ENCODE measurements at regions not wholly inside any gene's neighbourhood (a gene's known extent, or its start where the extent isn't known, plus 50 kb on each side); places are given as distances from the start of the nearest gene placed in this dataset.

DNA sequence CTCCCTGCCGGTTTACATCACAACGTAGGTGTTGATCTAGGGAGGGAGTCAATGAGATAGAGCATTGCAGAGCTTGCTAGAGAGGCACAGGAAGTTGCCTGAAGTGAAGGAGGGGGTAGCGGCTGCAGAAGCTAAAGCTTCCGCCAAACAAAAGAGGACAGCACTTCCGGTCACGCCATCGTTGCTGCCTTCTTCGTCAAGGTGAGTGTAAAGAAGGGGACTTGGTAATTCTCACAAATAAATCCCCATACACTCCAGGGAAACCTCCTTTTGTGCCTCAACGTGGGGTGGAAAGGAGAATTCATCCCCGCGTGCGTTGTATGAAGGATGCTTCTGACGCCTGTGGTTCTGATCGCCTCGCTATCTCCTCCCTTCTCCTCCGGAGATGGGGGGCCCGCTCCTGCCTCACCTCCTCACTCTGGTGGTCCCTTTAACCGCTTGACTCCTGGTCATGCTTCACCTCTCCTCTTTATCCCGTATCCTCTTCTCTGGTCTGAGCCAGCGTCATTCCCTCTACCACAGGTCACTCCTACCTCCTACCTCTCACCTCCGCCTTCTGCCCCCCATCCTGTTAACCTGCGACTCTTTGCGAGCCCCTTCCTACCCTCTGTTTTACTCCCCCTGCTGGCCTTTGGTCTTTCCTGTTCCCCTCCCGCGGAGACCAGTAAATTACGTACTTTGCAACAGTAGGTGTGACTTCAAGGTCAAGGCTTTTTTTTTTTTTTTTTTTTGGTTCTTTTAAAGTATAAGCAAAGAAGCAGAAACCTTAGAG lies 59.9 kb downstream of the GSPT2 start:
- TF ChIP-seq, protein P1, sequence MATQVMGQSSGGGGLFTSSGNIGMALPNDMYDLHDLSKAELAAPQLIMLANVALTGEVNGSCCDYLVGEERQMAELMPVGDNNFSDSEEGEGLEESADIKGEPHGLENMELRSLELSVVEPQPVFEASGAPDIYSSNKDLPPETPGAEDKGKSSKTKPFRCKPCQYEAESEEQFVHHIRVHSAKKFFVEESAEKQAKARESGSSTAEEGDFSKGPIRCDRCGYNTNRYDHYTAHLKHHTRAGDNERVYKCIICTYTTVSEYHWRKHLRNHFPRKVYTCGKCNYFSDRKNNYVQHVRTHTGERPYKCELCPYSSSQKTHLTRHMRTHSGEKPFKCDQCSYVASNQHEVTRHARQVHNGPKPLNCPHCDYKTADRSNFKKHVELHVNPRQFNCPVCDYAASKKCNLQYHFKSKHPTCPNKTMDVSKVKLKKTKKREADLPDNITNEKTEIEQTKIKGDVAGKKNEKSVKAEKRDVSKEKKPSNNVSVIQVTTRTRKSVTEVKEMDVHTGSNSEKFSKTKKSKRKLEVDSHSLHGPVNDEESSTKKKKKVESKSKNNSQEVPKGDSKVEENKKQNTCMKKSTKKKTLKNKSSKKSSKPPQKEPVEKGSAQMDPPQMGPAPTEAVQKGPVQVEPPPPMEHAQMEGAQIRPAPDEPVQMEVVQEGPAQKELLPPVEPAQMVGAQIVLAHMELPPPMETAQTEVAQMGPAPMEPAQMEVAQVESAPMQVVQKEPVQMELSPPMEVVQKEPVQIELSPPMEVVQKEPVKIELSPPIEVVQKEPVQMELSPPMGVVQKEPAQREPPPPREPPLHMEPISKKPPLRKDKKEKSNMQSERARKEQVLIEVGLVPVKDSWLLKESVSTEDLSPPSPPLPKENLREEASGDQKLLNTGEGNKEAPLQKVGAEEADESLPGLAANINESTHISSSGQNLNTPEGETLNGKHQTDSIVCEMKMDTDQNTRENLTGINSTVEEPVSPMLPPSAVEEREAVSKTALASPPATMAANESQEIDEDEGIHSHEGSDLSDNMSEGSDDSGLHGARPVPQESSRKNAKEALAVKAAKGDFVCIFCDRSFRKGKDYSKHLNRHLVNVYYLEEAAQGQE (IDR thresholded peaks at IDR 0.05; ENCODE audit: borderline replicate concordance), result no peak
- TF ChIP-seq, protein P2, sequence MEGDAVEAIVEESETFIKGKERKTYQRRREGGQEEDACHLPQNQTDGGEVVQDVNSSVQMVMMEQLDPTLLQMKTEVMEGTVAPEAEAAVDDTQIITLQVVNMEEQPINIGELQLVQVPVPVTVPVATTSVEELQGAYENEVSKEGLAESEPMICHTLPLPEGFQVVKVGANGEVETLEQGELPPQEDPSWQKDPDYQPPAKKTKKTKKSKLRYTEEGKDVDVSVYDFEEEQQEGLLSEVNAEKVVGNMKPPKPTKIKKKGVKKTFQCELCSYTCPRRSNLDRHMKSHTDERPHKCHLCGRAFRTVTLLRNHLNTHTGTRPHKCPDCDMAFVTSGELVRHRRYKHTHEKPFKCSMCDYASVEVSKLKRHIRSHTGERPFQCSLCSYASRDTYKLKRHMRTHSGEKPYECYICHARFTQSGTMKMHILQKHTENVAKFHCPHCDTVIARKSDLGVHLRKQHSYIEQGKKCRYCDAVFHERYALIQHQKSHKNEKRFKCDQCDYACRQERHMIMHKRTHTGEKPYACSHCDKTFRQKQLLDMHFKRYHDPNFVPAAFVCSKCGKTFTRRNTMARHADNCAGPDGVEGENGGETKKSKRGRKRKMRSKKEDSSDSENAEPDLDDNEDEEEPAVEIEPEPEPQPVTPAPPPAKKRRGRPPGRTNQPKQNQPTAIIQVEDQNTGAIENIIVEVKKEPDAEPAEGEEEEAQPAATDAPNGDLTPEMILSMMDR (IDR thresholded peaks at IDR 0.05; ENCODE audit: poor library complexity, severe bottlenecking), result peak; percentile 55
- TF ChIP-seq RAD21 (conservative IDR thresholded peaks at IDR 0.05) (peak; percentile 50), POLR2AphosphoS5 (IDR thresholded peaks at IDR 0.05) (peak; percentile 31), EP300 (conservative IDR thresholded peaks at IDR 0.05; ENCODE audit: poor library complexity, severe bottlenecking) (no peak), TAF1 (IDR thresholded peaks at IDR 0.05; ENCODE audit: low read depth) (no peak)

Data from neural cell (in vitro differentiated cells).